ENCODE measurements at regions not wholly inside any gene's neighbourhood (a gene's known extent, or its start where the extent isn't known, plus 50 kb on each side); places are given as distances from the start of the nearest gene placed in this dataset.

- Histone ChIP-seq H3K4me3 (ENCODE audit: low read depth in 1 of 3, low read length in 3 of 3) (no peak overlapping the region), H3K27me3 (ENCODE audit: control insufficient read depth in 4 of 4, insufficient read depth in 4 of 4, low read length in 3 of 4) (peaks cover 0 to 3% (median 0%) of the 10 kb centered on the region in 4 donors), H3K4me1 (ENCODE audit: control insufficient read depth in 4 of 4, insufficient read depth in 4 of 4, low read length in 3 of 4) (no peaks in the 10 kb centered on the region), H3K27ac (ENCODE audit: low read depth in 1 of 2, low read length in 2 of 2) (no peak overlapping the region), H3K36me3 (ENCODE audit: control insufficient read depth in 4 of 4, insufficient read depth in 3 of 4, low read depth in 1 of 4, low read length in 3 of 4) (no peaks in the 10 kb centered on the region), H3K9me3 (ENCODE audit: control insufficient read depth in 4 of 4, low read length in 3 of 4) (no peaks in the 10 kb centered on the region), H3K9ac (ENCODE audit: low read depth in 1 of 2, low read length in 2 of 2) (no peak overlapping the region)
- WGBS, result 71% methylated on average over 5 of the region's 5 CpGs
- no peak for TF ChIP-seq GABPA (IDR thresholded peaks at IDR 0.05 in 1 of 2, conservative IDR thresholded peaks at IDR 0.05 in 1 of 2)
- no peak for DNase-seq (ENCODE audit: low spot score)
Measured at GRCh38 chr17:33992113-33992512, 263.0 kb upstream of the CCL2 start.

- Histone ChIP-seq H3K9ac (ENCODE audit: low read depth in 1 of 2, low read length in 2 of 2) (no peak overlapping the region), H3K27ac (ENCODE audit: low read depth in 1 of 2, low read length in 2 of 2) (no peak overlapping the region), H3K27me3 (ENCODE audit: control insufficient read depth in 4 of 4, insufficient read depth in 4 of 4, low read length in 3 of 4) (peaks cover 0 to 2% (median 0%) of the 10 kb centered on the region in 4 donors), H3K4me3 (ENCODE audit: low read depth in 1 of 3, low read length in 3 of 3) (no peak overlapping the region), H3K4me1 (ENCODE audit: control insufficient read depth in 4 of 4, insufficient read depth in 4 of 4, low read length in 3 of 4) (no peaks in the 10 kb centered on the region), H3K9me3 (ENCODE audit: control insufficient read depth in 4 of 4, low read length in 3 of 4) (peaks cover 0 to 4% (median 3%) of the 10 kb centered on the region in 4 donors), H3K36me3 (ENCODE audit: control insufficient read depth in 4 of 4, insufficient read depth in 3 of 4, low read depth in 1 of 4, low read length in 3 of 4) (no peaks in the 10 kb centered on the region)
- WGBS, result 22% methylated on average over 1 of the region's 1 CpG
- TF ChIP-seq FOXA1 (IDR thresholded peaks at IDR 0.05) (no peak), SP1 (IDR thresholded peaks at IDR 0.05) (no peak), HNF4G (IDR thresholded peaks at IDR 0.05) (no peak)
- DNase-seq (ENCODE audit: low spot score), result no peak
Measured at GRCh38 chr17:34000639-34001038, 254.4 kb upstream of the CCL2 start.

GRCh38 chr17:34001246-34001645 is 253.8 kb upstream of the CCL2 start:
- no peak for DNase-seq (ENCODE audit: low spot score)
- TF ChIP-seq GABPA (IDR thresholded peaks at IDR 0.05 in 1 of 2, conservative IDR thresholded peaks at IDR 0.05 in 1 of 2) (no peak), HNF4A (conservative IDR thresholded peaks at IDR 0.05) (no peak), ZBTB33 (IDR thresholded peaks at IDR 0.05) (no peak), FOXA2 (IDR thresholded peaks at IDR 0.05) (no peak), MAX (IDR thresholded peaks at IDR 0.05) (no peak), FOXA1 (IDR thresholded peaks at IDR 0.05) (no peak), RXRA (IDR thresholded peaks at IDR 0.05) (no peak)
- TF ChIP-seq, protein P1, sequence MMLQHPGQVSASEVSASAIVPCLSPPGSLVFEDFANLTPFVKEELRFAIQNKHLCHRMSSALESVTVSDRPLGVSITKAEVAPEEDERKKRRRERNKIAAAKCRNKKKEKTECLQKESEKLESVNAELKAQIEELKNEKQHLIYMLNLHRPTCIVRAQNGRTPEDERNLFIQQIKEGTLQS (IDR thresholded peaks at IDR 0.05), result no peak
- TF ChIP-seq, protein P2, sequence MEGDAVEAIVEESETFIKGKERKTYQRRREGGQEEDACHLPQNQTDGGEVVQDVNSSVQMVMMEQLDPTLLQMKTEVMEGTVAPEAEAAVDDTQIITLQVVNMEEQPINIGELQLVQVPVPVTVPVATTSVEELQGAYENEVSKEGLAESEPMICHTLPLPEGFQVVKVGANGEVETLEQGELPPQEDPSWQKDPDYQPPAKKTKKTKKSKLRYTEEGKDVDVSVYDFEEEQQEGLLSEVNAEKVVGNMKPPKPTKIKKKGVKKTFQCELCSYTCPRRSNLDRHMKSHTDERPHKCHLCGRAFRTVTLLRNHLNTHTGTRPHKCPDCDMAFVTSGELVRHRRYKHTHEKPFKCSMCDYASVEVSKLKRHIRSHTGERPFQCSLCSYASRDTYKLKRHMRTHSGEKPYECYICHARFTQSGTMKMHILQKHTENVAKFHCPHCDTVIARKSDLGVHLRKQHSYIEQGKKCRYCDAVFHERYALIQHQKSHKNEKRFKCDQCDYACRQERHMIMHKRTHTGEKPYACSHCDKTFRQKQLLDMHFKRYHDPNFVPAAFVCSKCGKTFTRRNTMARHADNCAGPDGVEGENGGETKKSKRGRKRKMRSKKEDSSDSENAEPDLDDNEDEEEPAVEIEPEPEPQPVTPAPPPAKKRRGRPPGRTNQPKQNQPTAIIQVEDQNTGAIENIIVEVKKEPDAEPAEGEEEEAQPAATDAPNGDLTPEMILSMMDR (IDR thresholded peaks at IDR 0.05; ENCODE audit: low read depth, low read length, missing input control), result no peak
- no peak overlapping the region for H3K9ac ChIP-seq (ENCODE audit: low read depth in 1 of 2, low read length in 2 of 2)
- WGBS, result 66% methylated on average over 2 of the region's 2 CpGs
- no peak overlapping the region for H3K4me3 ChIP-seq (ENCODE audit: low read depth in 1 of 3, low read length in 3 of 3)
- no peaks in the 10 kb centered on the region for H3K36me3 ChIP-seq (ENCODE audit: control insufficient read depth in 4 of 4, insufficient read depth in 3 of 4, low read depth in 1 of 4, low read length in 3 of 4)
- peaks cover 0 to 2% (median 0%) of the 10 kb centered on the region in 4 donors for H3K27me3 ChIP-seq (ENCODE audit: control insufficient read depth in 4 of 4, insufficient read depth in 4 of 4, low read length in 3 of 4)
- peaks cover 0 to 4% (median 3%) of the 10 kb centered on the region in 4 donors for H3K9me3 ChIP-seq (ENCODE audit: control insufficient read depth in 4 of 4, low read length in 3 of 4)
- H3K4me1 ChIP-seq (ENCODE audit: control insufficient read depth in 4 of 4, insufficient read depth in 4 of 4, low read length in 3 of 4), result no peaks in the 10 kb centered on the region
- no peak overlapping the region for H3K27ac ChIP-seq (ENCODE audit: low read depth in 1 of 2, low read length in 2 of 2)

Measured in liver (tissue), 8 donors.